ENCODE measurements at regions not wholly inside any gene's neighbourhood (a gene's known extent, or its start where the extent isn't known, plus 50 kb on each side); places are given as distances from the start of the nearest gene placed in this dataset.
"Not testable (repeated sequence)": the region's sequence is repeated elsewhere in the genome, so short reads cannot be mapped to it uniquely, and the experiment has no call there.

DNA sequence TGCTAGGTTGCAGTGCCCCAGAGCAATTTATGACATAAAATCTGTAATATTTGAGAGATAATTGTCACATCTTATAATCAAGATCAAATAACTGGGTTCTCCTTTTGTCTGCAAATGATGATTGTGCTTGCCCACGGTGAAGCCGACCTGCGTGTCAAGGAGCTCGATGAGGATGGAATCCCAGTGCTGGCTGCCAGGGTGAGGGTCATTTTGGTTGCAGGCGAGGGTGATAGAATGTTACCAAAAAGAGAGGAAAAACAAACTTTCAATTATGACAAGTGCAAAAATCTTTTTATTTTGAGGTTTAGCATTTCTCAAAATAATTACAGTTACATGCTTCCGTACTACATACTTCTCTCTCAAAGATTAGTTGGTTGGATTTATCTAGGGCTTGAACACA, 76.4 kb upstream of the ZNF658 start:
- TF ChIP-seq POLR2AphosphoS5, POLR2A (IDR thresholded peaks at IDR 0.05): not testable (repeated sequence)

Measured in gastroesophageal sphincter (tissue), 2 donors.